ENCODE measurements at regions not wholly inside any gene's neighbourhood (a gene's known extent, or its start where the extent isn't known, plus 50 kb on each side); places are given as distances from the start of the nearest gene placed in this dataset.

- TF ChIP-seq, protein P1, sequence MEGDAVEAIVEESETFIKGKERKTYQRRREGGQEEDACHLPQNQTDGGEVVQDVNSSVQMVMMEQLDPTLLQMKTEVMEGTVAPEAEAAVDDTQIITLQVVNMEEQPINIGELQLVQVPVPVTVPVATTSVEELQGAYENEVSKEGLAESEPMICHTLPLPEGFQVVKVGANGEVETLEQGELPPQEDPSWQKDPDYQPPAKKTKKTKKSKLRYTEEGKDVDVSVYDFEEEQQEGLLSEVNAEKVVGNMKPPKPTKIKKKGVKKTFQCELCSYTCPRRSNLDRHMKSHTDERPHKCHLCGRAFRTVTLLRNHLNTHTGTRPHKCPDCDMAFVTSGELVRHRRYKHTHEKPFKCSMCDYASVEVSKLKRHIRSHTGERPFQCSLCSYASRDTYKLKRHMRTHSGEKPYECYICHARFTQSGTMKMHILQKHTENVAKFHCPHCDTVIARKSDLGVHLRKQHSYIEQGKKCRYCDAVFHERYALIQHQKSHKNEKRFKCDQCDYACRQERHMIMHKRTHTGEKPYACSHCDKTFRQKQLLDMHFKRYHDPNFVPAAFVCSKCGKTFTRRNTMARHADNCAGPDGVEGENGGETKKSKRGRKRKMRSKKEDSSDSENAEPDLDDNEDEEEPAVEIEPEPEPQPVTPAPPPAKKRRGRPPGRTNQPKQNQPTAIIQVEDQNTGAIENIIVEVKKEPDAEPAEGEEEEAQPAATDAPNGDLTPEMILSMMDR (IDR thresholded peaks at IDR 0.05; ENCODE audit: borderline replicate concordance, control extremely low read depth, extremely low read depth, insufficient read depth, missing control alignments), result no peak
- DNase-seq (ENCODE audit: low spot score), result no peak
- in situ Hi-C loops (cut with MboI; ENCODE audit: low sequenced_read_pairs, unreplicated experiment), result no loop called here
Observed at GRCh38 chr5:8241076-8241475, 372.1 kb downstream of the MTRR start.

DNA sequence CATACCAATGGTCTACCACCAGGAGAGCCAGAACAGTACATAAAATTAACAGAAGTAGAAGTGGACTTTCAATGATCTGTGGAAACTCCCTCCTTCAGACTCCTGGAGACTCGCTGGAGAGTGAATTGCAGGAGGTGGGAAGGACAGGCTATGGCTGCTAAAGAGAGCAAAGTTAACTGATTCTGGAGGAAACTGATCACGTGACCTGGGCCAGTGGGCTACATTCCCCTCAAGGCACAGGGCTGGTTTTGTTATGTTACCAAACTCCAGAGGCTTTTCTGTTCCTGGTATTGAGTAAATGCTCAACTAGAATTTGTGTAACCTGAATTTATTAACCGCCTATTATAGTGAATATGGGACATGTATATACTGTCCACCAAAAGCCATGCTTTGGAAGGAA is 372.6 kb downstream of the MTRR start:
- DNase-seq (ENCODE audit: low spot score), result no peak
- in situ Hi-C loops (cut with MboI; ENCODE audit: low sequenced_read_pairs, unreplicated experiment), result no loop called here
- TF ChIP-seq, protein P1 (IDR thresholded peaks at IDR 0.05; ENCODE audit: borderline replicate concordance, control extremely low read depth, extremely low read depth, insufficient read depth, missing control alignments), result no peak

DNA sequence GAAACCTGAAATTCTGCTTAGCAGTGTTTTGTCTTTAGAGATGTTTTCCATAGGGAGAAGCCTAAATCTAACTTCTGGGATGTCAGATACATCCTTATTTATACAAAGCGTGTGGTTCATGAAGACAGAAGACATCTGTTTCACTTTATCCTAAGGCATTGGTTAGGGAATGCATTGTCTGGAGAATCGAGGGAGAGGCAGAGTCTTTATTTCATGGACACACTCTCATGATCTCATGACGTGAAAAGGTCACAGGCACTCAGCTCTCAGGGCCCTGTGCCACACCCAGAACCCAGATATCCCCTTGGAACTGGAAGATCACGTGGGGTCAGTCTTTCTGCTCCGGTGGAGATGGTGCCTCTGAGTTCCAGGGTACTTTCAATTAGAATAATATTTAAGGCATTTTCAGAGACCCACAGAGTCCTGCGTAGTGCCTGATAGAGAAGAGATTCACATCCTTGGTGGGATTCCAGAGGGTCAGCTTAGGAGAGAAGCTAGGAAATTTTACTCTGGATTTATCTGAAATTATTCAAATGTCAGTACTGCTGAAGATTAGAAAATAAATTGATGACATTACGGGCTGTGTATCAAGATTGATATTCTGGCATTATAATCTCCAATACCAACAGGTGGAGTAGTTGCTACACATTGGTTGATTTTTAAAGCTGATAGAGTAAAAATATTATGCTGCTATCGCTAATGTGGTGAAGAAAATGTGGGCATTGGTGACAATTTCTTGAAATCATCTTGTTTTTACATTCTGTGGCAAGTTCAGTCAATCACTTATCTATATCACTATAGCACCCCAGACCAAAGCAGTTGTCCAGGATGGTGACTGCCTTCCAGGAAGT is 378.3 kb downstream of the MTRR start:
- in situ Hi-C loops (cut with MboI; ENCODE audit: low sequenced_read_pairs, unreplicated experiment), result no loop called here
- no peak for DNase-seq (ENCODE audit: low spot score)

GRCh38 chr5:8253376-8253775 is 384.4 kb downstream of the MTRR start:
- in situ Hi-C loops (cut with MboI; ENCODE audit: low sequenced_read_pairs, unreplicated experiment), result no loop called here
- TF ChIP-seq, protein P1 (IDR thresholded peaks at IDR 0.05; ENCODE audit: borderline replicate concordance, control extremely low read depth, extremely low read depth, insufficient read depth, missing control alignments), result no peak
- DNase-seq (ENCODE audit: low spot score), result no peak

More for the DNA sequence above, 378.3 kb downstream of the MTRR start:
- TF ChIP-seq, protein P1 (IDR thresholded peaks at IDR 0.05; ENCODE audit: borderline replicate concordance, control extremely low read depth, extremely low read depth, insufficient read depth, missing control alignments), result no peak

- no peak for DNase-seq (ENCODE audit: low spot score)
- in situ Hi-C loops (cut with MboI; ENCODE audit: low sequenced_read_pairs, unreplicated experiment), result no loop called here
- TF ChIP-seq, protein P1 (IDR thresholded peaks at IDR 0.05; ENCODE audit: borderline replicate concordance, control extremely low read depth, extremely low read depth, insufficient read depth, missing control alignments), result no peak
Observed at GRCh38 chr5:8254674-8255073, 385.7 kb downstream of the MTRR start.

GRCh38 chr5:8258801-8259200 is 389.9 kb downstream of the MTRR start:
- in situ Hi-C loops (cut with MboI; ENCODE audit: low sequenced_read_pairs, unreplicated experiment), result no loop called here
- TF ChIP-seq, protein P1 (IDR thresholded peaks at IDR 0.05; ENCODE audit: borderline replicate concordance, control extremely low read depth, extremely low read depth, insufficient read depth, missing control alignments), result no peak
- no peak for DNase-seq (ENCODE audit: low spot score)
